ENCODE measurements at regions not wholly inside any gene's neighbourhood (a gene's known extent, or its start where the extent isn't known, plus 50 kb on each side); places are given as distances from the start of the nearest gene placed in this dataset.
"Not testable (repeated sequence)": the region's sequence is repeated elsewhere in the genome, so short reads cannot be mapped to it uniquely, and the experiment has no call there.

GRCh38 chr16:58885528-58886170 lies 151.5 kb upstream of the GOT2 start:
- Histone ChIP-seq H3K9me3 (no peaks in the 10 kb centered on the region), H3K36me3 (no peaks in the 10 kb centered on the region), H3K27ac (no peak overlapping the region), H3K4me3 (no peak overlapping the region), H3K27me3 (no peaks in the 10 kb centered on the region), H3K4me1 (no peaks in the 10 kb centered on the region)
- in situ Hi-C loops (cut with MboI; ENCODE audit: low pct_ligation_motif_present in 1 of 4, low pct_unique_long_range_greater_than_20kb in 1 of 4, low sequenced_read_pairs in 3 of 4) (no loop called here), intact Hi-C loops (cut with DNase I; ENCODE audit: low total_unique reads) (no loop called here)
- no peak for DNase-seq
- TF ChIP-seq POLR2AphosphoS5 (IDR thresholded peaks at IDR 0.05) (no peak), POLR2A (IDR thresholded peaks at IDR 0.05) (no peak), EP300 (IDR thresholded peaks at IDR 0.05; ENCODE audit: low read depth) (no peak), CTCF (IDR thresholded peaks at IDR 0.05) (no peak)
- WGBS, 2 donors (ENCODE audit: low coverage in 1 of 2): 64 to 71% methylated on average over 5 of the region's 5 CpGs

GRCh38 chr16:58884141-58884540 lies 150.0 kb upstream of the GOT2 start:
- TF ChIP-seq POLR2AphosphoS5 (IDR thresholded peaks at IDR 0.05): no peak
- no peak for TF ChIP-seq CTCF (IDR thresholded peaks at IDR 0.05)
- no peak for TF ChIP-seq POLR2A (IDR thresholded peaks at IDR 0.05)
- no peak for TF ChIP-seq EP300 (IDR thresholded peaks at IDR 0.05; ENCODE audit: low read depth)
- in situ Hi-C loops (cut with MboI; ENCODE audit: low pct_ligation_motif_present in 1 of 4, low pct_unique_long_range_greater_than_20kb in 1 of 4, low sequenced_read_pairs in 3 of 4) (no loop called here), intact Hi-C loops (cut with DNase I; ENCODE audit: low total_unique reads) (no loop called here)
- no peaks in the 10 kb centered on the region for H3K27me3 ChIP-seq
- no peaks in the 10 kb centered on the region for H3K9me3 ChIP-seq
- no peak overlapping the region for H3K4me3 ChIP-seq
- no peak overlapping the region for H3K27ac ChIP-seq
- no peak for DNase-seq
- no peaks in the 10 kb centered on the region for H3K4me1 ChIP-seq
- no peaks in the 10 kb centered on the region for H3K36me3 ChIP-seq

DNA sequence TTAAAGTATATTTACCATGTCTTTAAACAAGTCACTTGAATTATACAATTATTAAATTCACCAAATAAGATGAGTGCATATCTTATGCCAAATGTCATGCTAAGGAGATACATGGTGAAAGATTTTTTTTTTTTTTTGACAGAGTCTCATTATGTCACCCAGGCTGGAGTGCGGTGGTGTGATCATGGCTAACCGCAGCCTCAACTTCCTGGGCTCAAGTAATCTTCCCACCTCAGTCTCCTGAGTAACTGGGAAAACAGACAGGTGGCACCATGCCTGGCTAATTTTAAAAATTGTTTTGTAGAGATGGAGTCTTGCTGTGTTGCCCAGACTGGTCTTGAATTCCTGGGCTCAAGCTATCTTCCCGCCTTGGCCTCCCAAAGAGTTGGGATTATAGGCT lies 149.0 kb upstream of the GOT2 start:
- 77 to 80% methylated on average over 1 to 3 of the region's 3 CpGs for WGBS, 2 donors (ENCODE audit: low coverage in 1 of 2)
- in situ Hi-C loops (cut with MboI; ENCODE audit: low pct_ligation_motif_present in 1 of 4, low pct_unique_long_range_greater_than_20kb in 1 of 4, low sequenced_read_pairs in 3 of 4): no loop called here

DNA sequence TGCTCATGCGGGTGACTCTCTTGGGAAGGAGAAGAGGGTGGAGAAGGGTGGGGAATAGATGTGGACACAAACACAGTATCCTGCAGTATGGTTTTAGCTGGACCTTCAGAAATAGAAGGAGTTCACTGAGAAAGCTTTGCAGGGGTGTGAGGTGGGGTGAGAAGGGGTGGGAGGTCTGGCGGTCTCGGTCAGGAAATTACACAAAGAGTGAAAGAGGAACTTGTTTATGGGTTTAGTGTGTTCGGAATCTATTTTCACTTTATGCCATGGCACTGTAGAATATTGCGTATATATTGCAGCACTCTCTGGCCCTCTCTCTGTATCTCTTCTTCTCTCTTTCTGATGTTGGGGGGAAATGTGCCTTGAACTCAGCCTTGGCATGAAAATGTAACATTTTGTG lies 148.2 kb upstream of the GOT2 start:
- no peak for DNase-seq
- no peaks in the 10 kb centered on the region for H3K36me3 ChIP-seq
- no peak overlapping the region for H3K27ac ChIP-seq
- in situ Hi-C loops (cut with MboI; ENCODE audit: low pct_ligation_motif_present in 1 of 4, low pct_unique_long_range_greater_than_20kb in 1 of 4, low sequenced_read_pairs in 3 of 4) (no loop called here), intact Hi-C loops (cut with DNase I; ENCODE audit: low total_unique reads) (no loop called here)
- H3K4me1 ChIP-seq: no peaks in the 10 kb centered on the region
- H3K9me3 ChIP-seq: no peaks in the 10 kb centered on the region
- WGBS, 2 donors (ENCODE audit: low coverage in 1 of 2): 72 to 85% methylated on average over 4 to 5 of the region's 5 CpGs
- no peak overlapping the region for H3K4me3 ChIP-seq
- TF ChIP-seq CTCF (IDR thresholded peaks at IDR 0.05) (no peak), EP300 (IDR thresholded peaks at IDR 0.05; ENCODE audit: low read depth) (no peak), POLR2A (IDR thresholded peaks at IDR 0.05) (no peak), POLR2AphosphoS5 (IDR thresholded peaks at IDR 0.05) (no peak)
- no peaks in the 10 kb centered on the region for H3K27me3 ChIP-seq

More for the DNA sequence above, 149.0 kb upstream of the GOT2 start:
- H3K4me1 ChIP-seq: no peaks in the 10 kb centered on the region
- no peak overlapping the region for H3K27ac ChIP-seq
- no peaks in the 10 kb centered on the region for H3K27me3 ChIP-seq
- H3K4me3 ChIP-seq: no peak overlapping the region
- intact Hi-C loops (cut with DNase I; ENCODE audit: low total_unique reads): no loop called here
- DNase-seq: no peak
- no peaks in the 10 kb centered on the region for H3K9me3 ChIP-seq
- H3K36me3 ChIP-seq: no peaks in the 10 kb centered on the region
- TF ChIP-seq POLR2AphosphoS5 (IDR thresholded peaks at IDR 0.05): no peak
- no peak for TF ChIP-seq POLR2A (IDR thresholded peaks at IDR 0.05)
- no peak for TF ChIP-seq CTCF (IDR thresholded peaks at IDR 0.05)
- no peak for TF ChIP-seq EP300 (IDR thresholded peaks at IDR 0.05; ENCODE audit: low read depth)

DNA sequence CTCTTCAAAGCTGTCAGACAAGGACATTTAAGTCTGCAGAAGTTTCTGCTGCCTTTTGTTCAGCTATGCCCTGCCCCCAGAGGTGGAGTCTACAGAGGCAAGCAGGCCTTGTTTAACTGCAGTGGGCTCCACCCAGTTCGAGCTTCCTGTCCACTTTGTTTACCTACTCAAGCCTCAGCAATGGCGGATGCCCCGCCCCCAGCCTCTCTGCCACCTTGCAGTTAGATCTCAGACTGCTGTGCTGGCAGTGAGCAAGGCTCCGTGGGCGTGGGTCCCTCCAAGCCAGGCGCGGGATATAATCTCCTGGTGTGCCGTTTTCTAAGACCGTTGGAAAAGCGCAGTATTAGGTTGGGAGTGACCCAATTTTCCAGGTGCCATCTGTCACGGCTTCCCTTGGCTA lies 144.5 kb upstream of the GOT2 start:
- H3K27me3 ChIP-seq; H3K4me1 ChIP-seq; H3K4me3 ChIP-seq; H3K9me3 ChIP-seq; DNase-seq; in situ Hi-C loops (cut with MboI; ENCODE audit: low pct_ligation_motif_present in 1 of 4, low pct_unique_long_range_greater_than_20kb in 1 of 4, low sequenced_read_pairs in 3 of 4); H3K36me3 ChIP-seq; intact Hi-C loops (cut with DNase I; ENCODE audit: low total_unique reads); H3K27ac ChIP-seq: not testable (repeated sequence)
- WGBS, 2 donors (ENCODE audit: low coverage in 1 of 2): 82% methylated on average over 11 of the region's 11 CpGs; no CpG with 5 or more reads in 1 of the 2 donors
